ENCODE measurements at regions not wholly inside any gene's neighbourhood (a gene's known extent, or its start where the extent isn't known, plus 50 kb on each side); places are given as distances from the start of the nearest gene placed in this dataset.

GRCh38 chr5:136780518-136780917, 415.2 kb upstream of the TRPC7 start:
- H3K36me3 Mint-ChIP-seq (ENCODE audit: low read depth, unreplicated experiment), result no peaks in the 10 kb centered on the region
- H3K27me3 Mint-ChIP-seq (ENCODE audit: unreplicated experiment), result no peaks in the 10 kb centered on the region
- no peak overlapping the region for H3K4me3 Mint-ChIP-seq (ENCODE audit: unreplicated experiment)
- H3K4me1 Mint-ChIP-seq (ENCODE audit: unreplicated experiment), result peaks cover 8% of the 10 kb centered on the region
- DNase-seq (ENCODE audit: low spot score), result no peak
- no peak overlapping the region for H3K27ac Mint-ChIP-seq (ENCODE audit: unreplicated experiment)
- no peaks in the 10 kb centered on the region for H3K9me3 Mint-ChIP-seq (ENCODE audit: unreplicated experiment)
- no peak for TF ChIP-seq CTCF (IDR thresholded peaks at IDR 0.05; ENCODE audit: unreplicated experiment)

GRCh38 chr5:136776022-136776927, 410.9 kb upstream of the TRPC7 start:
- Mint-ChIP-seq H3K4me3 (ENCODE audit: unreplicated experiment) (no peak overlapping the region), H3K9me3 (ENCODE audit: unreplicated experiment) (no peaks in the 10 kb centered on the region), H3K27me3 (ENCODE audit: unreplicated experiment) (no peaks in the 10 kb centered on the region), H3K4me1 (ENCODE audit: unreplicated experiment) (peaks cover 8% of the 10 kb centered on the region), H3K36me3 (ENCODE audit: low read depth, unreplicated experiment) (no peaks in the 10 kb centered on the region), H3K27ac (ENCODE audit: unreplicated experiment) (no peak overlapping the region)
- DNase-seq (ENCODE audit: low spot score), result no peak
- TF ChIP-seq CTCF (IDR thresholded peaks at IDR 0.05; ENCODE audit: unreplicated experiment), result no peak

- H3K9me3 Mint-ChIP-seq (ENCODE audit: unreplicated experiment), result no peaks in the 10 kb centered on the region
- no peak for DNase-seq (ENCODE audit: low spot score)
- H3K27me3 Mint-ChIP-seq (ENCODE audit: unreplicated experiment), result peaks cover 2% of the 10 kb centered on the region
- H3K4me3 Mint-ChIP-seq (ENCODE audit: unreplicated experiment), result no peak overlapping the region
- no peak overlapping the region for H3K27ac Mint-ChIP-seq (ENCODE audit: unreplicated experiment)
- H3K4me1 Mint-ChIP-seq (ENCODE audit: unreplicated experiment), result peaks cover 4% of the 10 kb centered on the region
- no peaks in the 10 kb centered on the region for H3K36me3 Mint-ChIP-seq (ENCODE audit: low read depth, unreplicated experiment)
- no peak for TF ChIP-seq CTCF (IDR thresholded peaks at IDR 0.05; ENCODE audit: unreplicated experiment)
Observed at GRCh38 chr5:136772491-136772890, 407.1 kb upstream of the TRPC7 start.

GRCh38 chr5:136769900-136770684, 404.7 kb upstream of the TRPC7 start:
- H3K27ac Mint-ChIP-seq (ENCODE audit: unreplicated experiment), result no peak overlapping the region
- DNase-seq (ENCODE audit: low spot score), result peak; percentile 83
- no peaks in the 10 kb centered on the region for H3K9me3 Mint-ChIP-seq (ENCODE audit: unreplicated experiment)
- H3K27me3 Mint-ChIP-seq (ENCODE audit: unreplicated experiment), result peaks cover 2% of the 10 kb centered on the region
- peaks cover 4% of the 10 kb centered on the region for H3K4me1 Mint-ChIP-seq (ENCODE audit: unreplicated experiment)
- no peak overlapping the region for H3K4me3 Mint-ChIP-seq (ENCODE audit: unreplicated experiment)
- no peaks in the 10 kb centered on the region for H3K36me3 Mint-ChIP-seq (ENCODE audit: low read depth, unreplicated experiment)
- peak; percentile 81 for TF ChIP-seq CTCF (IDR thresholded peaks at IDR 0.05; ENCODE audit: unreplicated experiment)
